ENCODE measurements at regions not wholly inside any gene's neighbourhood (a gene's known extent, or its start where the extent isn't known, plus 50 kb on each side); places are given as distances from the start of the nearest gene placed in this dataset.

DNA sequence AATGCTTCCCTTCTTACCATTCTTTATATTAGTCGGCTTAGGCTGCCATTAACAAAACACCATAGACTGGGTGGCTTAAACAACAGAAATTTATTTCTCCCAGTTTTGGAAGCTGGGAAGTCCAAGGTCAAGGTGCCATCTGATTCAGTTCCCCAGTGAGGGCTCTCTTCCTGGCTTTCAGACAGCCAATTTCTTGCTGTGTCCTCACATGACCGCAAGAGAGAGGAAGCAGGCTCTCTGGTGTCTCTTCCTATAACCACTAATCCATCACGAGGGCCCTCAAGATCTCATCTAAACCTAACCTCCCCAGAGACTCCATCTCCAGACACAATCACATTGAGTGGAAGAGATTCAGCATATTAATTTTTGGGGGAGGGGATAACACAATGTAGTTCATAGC, 193.0 kb upstream of the SGK1 start:
- TF ChIP-seq POLR2A (IDR thresholded peaks at IDR 0.05) (no peak), EP300 (IDR thresholded peaks at IDR 0.05) (no peak)
- TF ChIP-seq, protein P1, sequence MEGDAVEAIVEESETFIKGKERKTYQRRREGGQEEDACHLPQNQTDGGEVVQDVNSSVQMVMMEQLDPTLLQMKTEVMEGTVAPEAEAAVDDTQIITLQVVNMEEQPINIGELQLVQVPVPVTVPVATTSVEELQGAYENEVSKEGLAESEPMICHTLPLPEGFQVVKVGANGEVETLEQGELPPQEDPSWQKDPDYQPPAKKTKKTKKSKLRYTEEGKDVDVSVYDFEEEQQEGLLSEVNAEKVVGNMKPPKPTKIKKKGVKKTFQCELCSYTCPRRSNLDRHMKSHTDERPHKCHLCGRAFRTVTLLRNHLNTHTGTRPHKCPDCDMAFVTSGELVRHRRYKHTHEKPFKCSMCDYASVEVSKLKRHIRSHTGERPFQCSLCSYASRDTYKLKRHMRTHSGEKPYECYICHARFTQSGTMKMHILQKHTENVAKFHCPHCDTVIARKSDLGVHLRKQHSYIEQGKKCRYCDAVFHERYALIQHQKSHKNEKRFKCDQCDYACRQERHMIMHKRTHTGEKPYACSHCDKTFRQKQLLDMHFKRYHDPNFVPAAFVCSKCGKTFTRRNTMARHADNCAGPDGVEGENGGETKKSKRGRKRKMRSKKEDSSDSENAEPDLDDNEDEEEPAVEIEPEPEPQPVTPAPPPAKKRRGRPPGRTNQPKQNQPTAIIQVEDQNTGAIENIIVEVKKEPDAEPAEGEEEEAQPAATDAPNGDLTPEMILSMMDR (IDR thresholded peaks at IDR 0.05): no peak
